ENCODE measurements at regions not wholly inside any gene's neighbourhood (a gene's known extent, or its start where the extent isn't known, plus 50 kb on each side); places are given as distances from the start of the nearest gene placed in this dataset.
"Not testable (repeated sequence)": the region's sequence is repeated elsewhere in the genome, so short reads cannot be mapped to it uniquely, and the experiment has no call there.

DNA sequence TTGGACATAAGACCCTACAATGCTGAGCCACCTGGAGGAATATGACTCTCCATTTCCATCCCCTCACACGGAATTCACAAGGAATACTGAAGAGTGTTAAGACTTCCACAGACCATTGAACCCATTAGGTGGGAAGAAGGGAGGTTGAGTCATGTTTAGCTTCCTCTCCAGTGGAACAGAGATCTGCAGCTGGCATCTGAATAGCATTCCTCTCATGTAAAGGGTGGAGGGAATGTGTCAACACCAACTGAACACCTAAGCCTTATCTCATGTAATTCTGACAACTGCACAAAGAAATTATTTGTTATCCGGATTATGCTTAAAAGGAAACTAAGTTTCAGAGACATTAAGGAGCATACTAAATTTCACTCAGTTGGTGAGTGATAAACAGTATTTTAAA, 705.9 kb downstream of the MAFB start:
- TF ChIP-seq, protein P1, sequence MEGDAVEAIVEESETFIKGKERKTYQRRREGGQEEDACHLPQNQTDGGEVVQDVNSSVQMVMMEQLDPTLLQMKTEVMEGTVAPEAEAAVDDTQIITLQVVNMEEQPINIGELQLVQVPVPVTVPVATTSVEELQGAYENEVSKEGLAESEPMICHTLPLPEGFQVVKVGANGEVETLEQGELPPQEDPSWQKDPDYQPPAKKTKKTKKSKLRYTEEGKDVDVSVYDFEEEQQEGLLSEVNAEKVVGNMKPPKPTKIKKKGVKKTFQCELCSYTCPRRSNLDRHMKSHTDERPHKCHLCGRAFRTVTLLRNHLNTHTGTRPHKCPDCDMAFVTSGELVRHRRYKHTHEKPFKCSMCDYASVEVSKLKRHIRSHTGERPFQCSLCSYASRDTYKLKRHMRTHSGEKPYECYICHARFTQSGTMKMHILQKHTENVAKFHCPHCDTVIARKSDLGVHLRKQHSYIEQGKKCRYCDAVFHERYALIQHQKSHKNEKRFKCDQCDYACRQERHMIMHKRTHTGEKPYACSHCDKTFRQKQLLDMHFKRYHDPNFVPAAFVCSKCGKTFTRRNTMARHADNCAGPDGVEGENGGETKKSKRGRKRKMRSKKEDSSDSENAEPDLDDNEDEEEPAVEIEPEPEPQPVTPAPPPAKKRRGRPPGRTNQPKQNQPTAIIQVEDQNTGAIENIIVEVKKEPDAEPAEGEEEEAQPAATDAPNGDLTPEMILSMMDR (IDR thresholded peaks at IDR 0.05; ENCODE audit: control insufficient read depth, insufficient read depth, low read depth, low read length, missing control alignments), result no peak
- no peak for DNase-seq (ENCODE audit: low read depth)
- H3K4me3 ChIP-seq (ENCODE audit: control insufficient read depth, low read depth, low read length), result no peak overlapping the region

DNA sequence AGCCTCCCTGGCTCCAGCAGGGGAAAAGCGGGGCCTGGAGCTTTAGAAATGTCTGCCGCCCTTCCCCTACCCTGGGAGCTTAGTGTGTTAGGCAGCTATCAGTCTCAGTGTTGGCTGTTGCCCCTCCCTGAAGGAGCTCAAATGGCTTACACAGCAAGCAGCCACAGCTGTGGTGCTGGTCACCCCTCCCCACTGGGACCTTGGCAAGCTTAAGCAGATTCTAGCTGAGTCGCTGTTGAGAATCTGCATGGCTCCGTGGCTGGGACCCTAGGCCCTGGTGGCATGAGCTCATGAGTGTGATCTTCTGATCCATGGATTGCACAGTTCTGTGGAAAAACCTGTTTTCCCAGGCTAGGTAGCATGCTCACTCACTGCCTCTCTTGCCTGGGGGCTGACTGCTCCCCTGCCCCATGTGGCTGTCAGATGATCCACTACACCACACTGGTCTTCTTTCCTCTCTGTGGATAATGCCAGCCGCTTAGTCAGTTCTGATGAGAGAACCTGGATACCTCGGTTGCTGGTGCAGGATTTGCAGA, 714.0 kb downstream of the MAFB start:
- no peak overlapping the region for H3K4me3 ChIP-seq (ENCODE audit: control insufficient read depth, low read depth, low read length)
- TF ChIP-seq, protein P1 (IDR thresholded peaks at IDR 0.05; ENCODE audit: control insufficient read depth, insufficient read depth, low read depth, low read length, missing control alignments), result no peak
- no peak for DNase-seq (ENCODE audit: low read depth)

DNA sequence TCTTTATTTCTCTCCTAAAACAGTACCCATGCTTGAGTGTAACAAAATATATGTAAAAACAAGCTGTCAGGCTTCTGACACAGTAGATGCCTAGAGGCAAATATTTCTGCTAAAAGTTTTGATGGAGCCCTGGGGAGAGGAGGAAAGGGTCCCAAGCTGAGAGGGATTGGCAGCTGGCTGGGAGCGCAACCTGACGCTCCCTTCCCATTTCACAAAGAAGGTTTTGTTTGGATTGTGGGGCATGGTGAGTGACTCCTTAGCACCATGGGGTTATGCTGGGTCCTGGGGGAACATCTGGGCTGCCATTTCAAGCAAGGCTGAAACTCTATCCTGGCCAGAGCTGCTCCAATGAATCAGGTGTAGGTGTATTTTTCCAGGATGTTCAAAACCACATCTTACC, 720.5 kb downstream of the MAFB start:
- H3K4me3 ChIP-seq (ENCODE audit: control insufficient read depth, low read depth, low read length), result no peak overlapping the region
- no peak for DNase-seq (ENCODE audit: low read depth)
- TF ChIP-seq, protein P1 (IDR thresholded peaks at IDR 0.05; ENCODE audit: control insufficient read depth, insufficient read depth, low read depth, low read length, missing control alignments), result no peak

DNA sequence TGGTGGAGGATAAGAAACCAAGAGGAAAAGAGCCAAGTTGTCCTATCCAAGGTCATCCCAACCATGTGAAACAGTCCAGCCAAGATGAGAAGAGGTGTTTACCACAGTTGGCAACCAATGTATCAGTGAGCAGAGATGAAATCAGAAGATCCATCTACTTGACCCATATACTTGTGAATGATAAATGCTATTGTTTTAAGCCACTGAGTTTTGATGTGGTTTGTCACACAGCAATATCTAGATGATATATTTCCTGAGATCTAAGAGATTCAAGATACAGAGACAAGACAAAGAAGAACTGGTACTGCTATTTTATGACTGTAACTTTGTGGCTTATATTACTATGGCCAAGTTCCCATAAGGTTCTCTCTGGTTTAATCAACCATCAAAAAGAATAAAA, 721.2 kb downstream of the MAFB start:
- no peak for DNase-seq (ENCODE audit: low read depth)
- H3K4me3 ChIP-seq (ENCODE audit: control insufficient read depth, low read depth, low read length), result no peak overlapping the region
- TF ChIP-seq, protein P1 (IDR thresholded peaks at IDR 0.05; ENCODE audit: control insufficient read depth, insufficient read depth, low read depth, low read length, missing control alignments), result no peak

DNA sequence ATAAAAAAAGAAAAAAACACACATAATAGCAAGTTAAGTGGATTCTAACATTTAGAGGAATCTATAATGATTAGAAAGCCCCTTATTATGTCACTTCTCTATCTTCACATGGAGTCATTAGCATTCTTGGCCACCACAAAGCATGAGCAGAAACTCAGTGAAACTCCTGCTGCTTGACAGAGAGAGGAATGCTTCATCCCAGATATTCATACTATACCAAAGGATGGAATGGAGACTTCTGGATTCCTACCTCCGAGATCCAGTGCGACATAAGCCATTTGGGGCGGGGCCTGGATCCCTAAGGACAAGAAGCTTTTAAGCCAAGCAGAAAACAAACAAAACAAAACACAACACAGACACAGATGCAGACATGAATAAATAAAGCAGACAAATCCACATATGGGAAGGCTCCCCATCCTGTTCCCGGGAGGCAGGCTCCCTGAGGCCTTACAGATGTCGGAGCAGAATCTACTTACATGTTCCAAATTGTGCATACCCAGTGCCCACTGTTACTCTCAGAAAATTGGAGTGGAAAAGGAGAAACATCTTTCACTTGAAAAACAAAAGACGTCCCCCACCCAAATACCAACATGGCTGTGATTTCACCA, 727.3 kb downstream of the MAFB start:
- no peak overlapping the region for H3K4me3 ChIP-seq (ENCODE audit: control insufficient read depth, low read depth, low read length)
- DNase-seq (ENCODE audit: low read depth), result no peak
- TF ChIP-seq, protein P1 (IDR thresholded peaks at IDR 0.05; ENCODE audit: control insufficient read depth, insufficient read depth, low read depth, low read length, missing control alignments), result no peak

DNA sequence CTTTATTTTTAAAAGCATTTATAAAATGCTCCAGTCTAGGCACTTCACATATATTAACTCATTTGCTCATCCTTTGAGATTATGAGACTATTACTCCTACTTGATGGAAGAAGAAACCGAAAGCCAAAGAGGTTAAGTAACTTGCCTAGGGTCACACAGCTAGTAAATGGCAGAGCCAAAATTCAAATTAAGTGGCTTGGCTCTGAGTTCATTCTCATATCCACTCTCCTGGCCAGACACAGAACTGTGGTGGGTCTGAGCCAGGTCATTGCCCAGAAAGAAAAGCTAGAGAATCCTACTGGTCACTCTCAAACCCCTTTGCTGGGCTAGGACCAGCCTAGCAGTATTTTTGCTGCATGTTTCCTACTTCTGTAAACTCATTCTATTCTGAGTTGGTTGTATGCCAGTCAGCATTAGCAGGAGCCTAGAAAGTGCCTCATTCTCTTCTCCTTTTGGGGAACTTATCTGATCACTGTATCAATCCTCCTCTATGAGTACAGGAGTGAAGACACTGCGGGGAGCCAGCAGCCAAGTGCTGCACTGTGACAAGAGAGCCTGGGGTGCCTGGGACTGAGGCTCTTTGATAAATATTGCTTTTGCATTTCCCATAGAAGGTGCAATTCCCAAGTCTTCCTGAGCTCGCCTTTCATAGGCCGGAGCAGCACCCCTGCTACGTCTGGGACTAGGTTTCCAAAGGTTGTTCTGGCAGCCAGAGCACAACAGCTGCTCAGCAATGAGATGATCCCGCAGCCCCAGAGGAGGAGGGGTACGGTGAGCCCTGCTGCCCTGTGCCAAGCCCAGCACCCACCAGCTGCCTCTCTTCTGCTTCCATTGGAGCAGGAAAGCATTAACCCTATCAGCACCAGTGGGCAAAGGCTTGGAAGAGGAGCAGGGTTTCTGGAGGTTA, 728.3 kb downstream of the MAFB start:
- TF ChIP-seq, protein P1 (IDR thresholded peaks at IDR 0.05; ENCODE audit: control insufficient read depth, insufficient read depth, low read depth, low read length, missing control alignments), result no peak
- no peak for DNase-seq (ENCODE audit: low read depth)
- no peak overlapping the region for H3K4me3 ChIP-seq (ENCODE audit: control insufficient read depth, low read depth, low read length)

DNA sequence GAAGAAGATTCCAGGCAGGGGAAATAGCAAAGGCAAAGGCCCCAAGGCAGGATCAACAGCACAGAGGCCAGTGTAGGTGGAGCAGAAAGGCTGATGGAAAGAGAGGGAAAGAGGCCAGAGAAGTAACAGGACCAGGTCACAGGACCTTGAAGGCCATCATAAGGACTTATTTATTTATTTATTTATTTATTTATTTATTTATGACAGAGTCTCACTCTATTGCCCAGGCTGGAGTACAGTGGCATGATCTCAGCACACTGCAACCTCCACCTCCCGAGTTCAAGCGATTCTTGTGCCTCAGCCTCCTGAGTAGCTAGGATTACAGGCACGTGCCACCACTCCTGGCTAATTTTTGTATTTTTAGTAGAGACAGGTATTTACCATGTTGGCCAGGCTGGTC, 731.1 kb downstream of the MAFB start:
- DNase-seq (ENCODE audit: low read depth); H3K4me3 ChIP-seq (ENCODE audit: control insufficient read depth, low read depth, low read length): not testable (repeated sequence)
